H1 (cell line): ENCODE measurements at regions not wholly inside any gene's neighbourhood (a gene's known extent, or its start where the extent isn't known, plus 50 kb on each side); places are given as distances from the start of the nearest gene placed in this dataset.

Source experiments
- BRCA1 ChIP-seq: IDR thresholded peaks from 2 replicates; pipeline ENCODE4 v1.6.1; 2012; ENCODE audit warnings: low read depth, low read length, improper control_type of control experiment
- CHD2 ChIP-seq: IDR thresholded peaks from 2 replicates; pipeline ENCODE4 v1.6.1; 2012; ENCODE audit warnings: low read length, improper control_type of control experiment
- CTCF ChIP-seq, 3 experiments: IDR thresholded peaks; 1 replicate in 2 of 3; 2 replicates in 1 of 3; pipeline versions ENCODE4 v1.5.1 to v1.6.1; 2011; ENCODE audit warnings: low read length in 3 of 3, mild to moderate bottlenecking in 3 of 3, inconsistent platforms in 2 of 3, low read depth in 1 of 3, moderate library complexity in 1 of 3; ENCODE audit not compliant: insufficient read depth in 1 of 3; ENCODE audit errors: control extremely low read depth in 1 of 3
- EZH2 ChIP-seq: fragments of 200-600 bp; sonication (generic); IDR thresholded peaks from 2 replicates; pipeline ENCODE4 v1.7.1; 2012; ENCODE audit warnings: low read depth, mild to moderate bottlenecking, moderate library complexity, low read length, inconsistent platforms; ENCODE audit not compliant: severe bottlenecking
- HDAC6 ChIP-seq: IDR thresholded peaks from one replicate; pipeline ENCODE4 v1.7.1; 2012; ENCODE audit warnings: low read depth, mild to moderate bottlenecking, inconsistent platforms, low read length, moderate library complexity
- KDM5A ChIP-seq: fragments of 200-600 bp; IDR thresholded peaks from 2 replicates; pipeline ENCODE4 v1.7.1; 2012; ENCODE audit warnings: mild to moderate bottlenecking, low read length, inconsistent platforms, mixed read lengths
- MAFK ChIP-seq: IDR thresholded peaks from 2 replicates; pipeline ENCODE4 v1.6.1; 2012; ENCODE audit warnings: low read depth, mild to moderate bottlenecking, improper control_type of control experiment, low read length
- SP1 ChIP-seq: IDR thresholded peaks from 2 replicates; pipeline ENCODE4 v1.6.1; 2011; ENCODE audit warnings: low read depth, low read length

GRCh38 chr3:187802928-187803259 lies 57.6 kb upstream of the BCL6 start:
- TF ChIP-seq HDAC6 (no peak), SP1 (no peak), CTCF (IDR thresholded peaks at IDR 0.05; ENCODE audit: control extremely low read depth in 1 of 3, insufficient read depth in 1 of 3, low read depth in 1 of 3, low read length in 3 of 3) (no peak), EZH2 (no peak), CHD2 (no peak), MAFK (no peak), KDM5A (no peak), BRCA1 (no peak)
